ENCODE measurements at regions not wholly inside any gene's neighbourhood (a gene's known extent, or its start where the extent isn't known, plus 50 kb on each side); places are given as distances from the start of the nearest gene placed in this dataset.

GRCh38 chr2:224196810-224197209 is 157.7 kb upstream of the SERPINE2 start:
- Histone ChIP-seq H3K9me3 (replicated peaks; ENCODE audit: control insufficient read depth, insufficient read depth, low read length) (no peaks in the 10 kb centered on the region), H2AFZ (ENCODE audit: low read depth, low read length) (no peak overlapping the region), H3K4me1 (ENCODE audit: control insufficient read depth, extremely low read depth, insufficient read depth, low read length) (no peaks in the 10 kb centered on the region), H3K79me2 (ENCODE audit: control insufficient read depth, insufficient read depth, low read length) (no peaks in the 10 kb centered on the region), H3K27ac (ENCODE audit: insufficient read depth, low read depth, low read length) (no peak overlapping the region), H4K20me1 (replicated peaks; ENCODE audit: control insufficient read depth, extremely low read depth, insufficient read depth, low read length) (no peaks in the 10 kb centered on the region), H3K4me2 (ENCODE audit: insufficient read depth, low read length) (no peak overlapping the region), H3K27me3 (ENCODE audit: control insufficient read depth in 2 of 2, insufficient read depth in 2 of 2, low read length in 2 of 2) (peaks cover 1 to 6% of the 10 kb centered on the region in 2 experiments), H3K4me3 (replicated peaks in 1 of 3; ENCODE audit: insufficient read depth in 1 of 3, low read depth in 1 of 3, low read length in 3 of 3) (no peak overlapping the region), H3K9ac (replicated peaks; ENCODE audit: extremely low read depth, insufficient read depth, low read length) (no peak overlapping the region), H3K9me1 (replicated peaks; ENCODE audit: control insufficient read depth, extremely low read depth, insufficient read depth, low read length) (no peaks in the 10 kb centered on the region), H3K36me3 (ENCODE audit: control insufficient read depth in 2 of 2, extremely low read depth in 1 of 2, insufficient read depth in 2 of 2, low read length in 2 of 2) (no peaks in the 10 kb centered on the region)
- no peak for DNase-seq (ENCODE audit: low read depth, low spot score)
- CTCF ChIA-PET = no interaction called here
- POLR2A ChIA-PET = no interaction called here
- FAIRE-seq = no peak
- TF ChIP-seq CTCF (IDR thresholded peaks at IDR 0.05; ENCODE audit: extremely low read depth in 1 of 2, insufficient read depth in 1 of 2, low read depth in 1 of 2, low read length in 2 of 2) (no peak), GATA2 (IDR thresholded peaks at IDR 0.05; ENCODE audit: insufficient read depth, insufficient read length, low read depth, low read length) (no peak), MYC (IDR thresholded peaks at IDR 0.05; ENCODE audit: low read depth, low read length) (no peak), EZH2 (IDR thresholded peaks at IDR 0.05; ENCODE audit: borderline replicate concordance, low read depth, low read length, severe bottlenecking) (no peak), FOS (IDR thresholded peaks at IDR 0.05; ENCODE audit: borderline replicate concordance, insufficient read depth, low read length) (no peak), MAX (IDR thresholded peaks at IDR 0.05; ENCODE audit: insufficient read depth, insufficient read length) (no peak), POLR2A (IDR thresholded peaks at IDR 0.05; ENCODE audit: low read depth, low read length) (no peak), POLR2AphosphoS5 (IDR thresholded peaks at IDR 0.05; ENCODE audit: insufficient read depth, low read depth, low read length) (no peak)
- no TSS peak for BruUV-seq (replicated peaks)
- dilution Hi-C loops (cut with MboI; ENCODE audit: extremely low pct_ligation_motif_present, low sequenced_read_pairs) (no loop called here), intact Hi-C loops (cut with micrococcal nuclease) (no loop called here)

Data from endothelial cell of umbilical vein (primary cell).